Body of pancreas (tissue), 4 donors: ENCODE measurements at regions not wholly inside any gene's neighbourhood (a gene's known extent, or its start where the extent isn't known, plus 50 kb on each side); places are given as distances from the start of the nearest gene placed in this dataset.

Source experiments
- POLR2A ChIP-seq, 3 donors: fragments of 450-650 bp; IDR thresholded peaks; one replicate each; pipeline ENCODE4 v1.6.1; 2016; ENCODE audit warnings: antibody characterized with exemption in 3 of 3, mild to moderate bottlenecking in 2 of 3
- TF ChIP-seq, protein P1 (sequence below), 7 experiments: fragments of 450-650 bp in 4 of 7; fragments of 200-600 bp in 3 of 7; sonication (generic) in 3 of 7; IDR thresholded peaks; one replicate each; pipeline ENCODE4 v1.5.1; 2016 to 2019; ENCODE audit warnings: antibody characterized with exemption in 7 of 7

DNA sequence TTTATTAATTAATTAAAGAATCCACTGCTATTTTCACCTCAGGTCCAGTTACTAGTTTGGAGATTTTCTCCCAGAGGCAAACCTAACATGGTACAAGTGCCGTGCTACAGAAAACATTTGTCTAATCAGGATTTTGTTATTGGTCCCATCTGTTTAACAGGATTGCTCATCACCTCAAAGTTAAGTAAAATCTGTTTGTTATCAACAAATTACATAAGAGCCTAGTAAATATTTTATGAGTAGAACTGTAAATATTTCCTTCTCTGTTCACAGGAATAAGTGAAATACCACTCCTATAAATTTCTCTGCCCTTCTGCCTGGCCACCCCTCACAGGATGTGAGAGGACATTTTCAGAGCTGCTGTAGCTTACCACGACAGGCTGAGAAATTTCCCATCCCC, 200.2 kb downstream of the RAD51AP2 start:
- TF ChIP-seq POLR2A (IDR thresholded peaks at IDR 0.05) = no peak
- TF ChIP-seq, protein P1, sequence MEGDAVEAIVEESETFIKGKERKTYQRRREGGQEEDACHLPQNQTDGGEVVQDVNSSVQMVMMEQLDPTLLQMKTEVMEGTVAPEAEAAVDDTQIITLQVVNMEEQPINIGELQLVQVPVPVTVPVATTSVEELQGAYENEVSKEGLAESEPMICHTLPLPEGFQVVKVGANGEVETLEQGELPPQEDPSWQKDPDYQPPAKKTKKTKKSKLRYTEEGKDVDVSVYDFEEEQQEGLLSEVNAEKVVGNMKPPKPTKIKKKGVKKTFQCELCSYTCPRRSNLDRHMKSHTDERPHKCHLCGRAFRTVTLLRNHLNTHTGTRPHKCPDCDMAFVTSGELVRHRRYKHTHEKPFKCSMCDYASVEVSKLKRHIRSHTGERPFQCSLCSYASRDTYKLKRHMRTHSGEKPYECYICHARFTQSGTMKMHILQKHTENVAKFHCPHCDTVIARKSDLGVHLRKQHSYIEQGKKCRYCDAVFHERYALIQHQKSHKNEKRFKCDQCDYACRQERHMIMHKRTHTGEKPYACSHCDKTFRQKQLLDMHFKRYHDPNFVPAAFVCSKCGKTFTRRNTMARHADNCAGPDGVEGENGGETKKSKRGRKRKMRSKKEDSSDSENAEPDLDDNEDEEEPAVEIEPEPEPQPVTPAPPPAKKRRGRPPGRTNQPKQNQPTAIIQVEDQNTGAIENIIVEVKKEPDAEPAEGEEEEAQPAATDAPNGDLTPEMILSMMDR (IDR thresholded peaks at IDR 0.05) = no peak
